Naive B cell (primary cell): ENCODE measurements at regions not wholly inside any gene's neighbourhood (a gene's known extent, or its start where the extent isn't known, plus 50 kb on each side); places are given as distances from the start of the nearest gene placed in this dataset.

Experiments used
- ATAC-seq, 2 donors: fragments of 150-1000 bp; cut with Tn5 transposase; 2 replicates each; pipeline ENCODE4 v1.10.0; 2021; ENCODE audit warnings: low read depth in 2 of 2, mild to moderate bottlenecking in 2 of 2, moderate library complexity in 2 of 2
- DNase-seq: peaks from one replicate; pipeline ENCODE4 v3.0.0; 2022
- H3K27ac Mint-ChIP-seq, 6 donors: one replicate each; pipeline ENCODE4 v1.8.0; 2020 to 2022; ENCODE audit warnings: mild to moderate bottlenecking in 6 of 6, mixed read lengths in 6 of 6, moderate library complexity in 5 of 6, inconsistent platforms in 2 of 6
- H3K27me3 Mint-ChIP-seq, 3 donors: one replicate each; pipeline ENCODE4 v1.8.0; 2021 to 2022; ENCODE audit warnings: mixed read lengths in 3 of 3, mild to moderate bottlenecking in 1 of 3
- H3K36me3 Mint-ChIP-seq, 2 donors: one replicate each; pipeline ENCODE4 v1.8.0; 2020 to 2022; ENCODE audit warnings: mixed read lengths in 2 of 2, inconsistent platforms in 1 of 2, mild to moderate bottlenecking in 1 of 2
- H3K4me1 Mint-ChIP-seq, 3 donors: one replicate each; pipeline ENCODE4 v1.8.0; 2020 to 2022; ENCODE audit warnings: mixed read lengths in 3 of 3, inconsistent platforms in 1 of 3, mild to moderate bottlenecking in 1 of 3, moderate library complexity in 1 of 3
- H3K4me3 Mint-ChIP-seq, 8 donors: one replicate each; pipeline ENCODE4 v1.8.0; 2020 to 2022; ENCODE audit warnings: mild to moderate bottlenecking in 8 of 8, mixed read lengths in 8 of 8, moderate library complexity in 8 of 8, inconsistent platforms in 2 of 8
- H3K9me3 Mint-ChIP-seq, 7 donors: one replicate each; pipeline ENCODE4 v1.8.0; 2020 to 2022; ENCODE audit warnings: mixed read lengths in 7 of 7, mild to moderate bottlenecking in 5 of 7, inconsistent platforms in 2 of 7, moderate library complexity in 1 of 7

DNA sequence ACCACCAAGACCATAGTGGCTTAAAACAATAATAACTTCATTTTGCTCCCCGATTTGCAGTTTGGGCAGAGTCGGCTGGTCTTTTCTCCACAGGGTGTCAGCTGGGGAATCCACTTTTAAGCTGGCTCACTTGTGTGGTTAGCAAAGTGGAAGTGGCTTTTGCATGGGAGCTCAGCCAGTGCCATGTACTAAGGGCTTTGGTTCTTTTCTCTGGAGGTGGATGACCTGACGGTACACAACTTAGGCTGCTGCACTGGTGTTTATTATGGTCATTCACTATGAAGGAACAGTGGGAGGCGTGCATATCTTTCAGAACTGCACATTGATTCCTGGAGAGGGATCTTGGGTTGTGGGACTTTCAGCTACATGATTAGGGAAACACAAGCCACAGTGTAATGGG, 141.0 kb downstream of the OR2B2 start:
- ATAC-seq (no peak), DNase-seq (no peak)
- peaks cover 0 to 7% (median 2%) of the 10 kb centered on the region in 7 donors for H3K9me3 Mint-ChIP-seq
- peaks cover 25 to 35% (median 29%) of the 10 kb centered on the region in 3 donors for H3K4me1 Mint-ChIP-seq
- H3K36me3 Mint-ChIP-seq: no peaks in the 10 kb centered on the region
- peaks cover 0 to 12% (median 4%) of the 10 kb centered on the region in 3 donors for H3K27me3 Mint-ChIP-seq
- peak overlapping the region in 1 of 6 donors; percentile 19 for H3K27ac Mint-ChIP-seq
- no peak overlapping the region for H3K4me3 Mint-ChIP-seq

- ATAC-seq (no peak), DNase-seq (no peak)
- Mint-ChIP-seq H3K9me3 (peaks cover 0 to 7% (median 2%) of the 10 kb centered on the region in 7 donors), H3K4me1 (peaks cover 25 to 35% (median 29%) of the 10 kb centered on the region in 3 donors), H3K4me3 (no peak overlapping the region), H3K27me3 (peaks cover under 1 to 14% (median 6%) of the 10 kb centered on the region in 3 donors), H3K36me3 (no peaks in the 10 kb centered on the region), H3K27ac (no peak overlapping the region)
Measured at GRCh38 chr6:27770724-27771123, 141.5 kb downstream of the OR2B2 start.

DNA sequence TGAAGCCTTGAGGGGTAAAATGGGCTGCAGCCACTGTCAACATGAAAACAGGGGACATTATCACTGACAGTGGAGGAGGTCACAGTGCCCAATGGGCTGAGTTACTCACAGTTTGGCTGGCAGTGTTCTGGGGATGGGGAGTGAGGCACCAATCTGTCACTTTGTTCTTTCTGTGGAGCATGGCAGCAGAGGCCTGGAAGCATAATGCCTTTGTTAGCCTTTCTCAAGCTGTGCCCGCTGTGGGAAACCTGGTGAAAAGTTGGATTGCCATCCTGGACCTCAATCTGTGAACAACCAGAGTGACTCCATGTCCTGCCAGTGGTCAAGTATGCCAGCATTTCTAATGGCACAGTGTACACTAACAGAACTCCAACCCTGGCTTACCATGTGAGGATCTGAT, 143.6 kb downstream of the OR2B2 start:
- DNase-seq: no peak
- H3K4me1 Mint-ChIP-seq: peaks cover 15 to 25% (median 20%) of the 10 kb centered on the region in 3 donors
- H3K9me3 Mint-ChIP-seq: peaks cover 0 to under 1% (median 0%) of the 10 kb centered on the region in 7 donors
- no peak overlapping the region for H3K4me3 Mint-ChIP-seq
- no peak for ATAC-seq
- H3K27ac Mint-ChIP-seq: peak overlapping the region in 1 of 6 donors; percentile 62
- H3K27me3 Mint-ChIP-seq: peaks cover 8 to 22% (median 13%) of the 10 kb centered on the region in 3 donors
- H3K36me3 Mint-ChIP-seq: no peaks in the 10 kb centered on the region

DNA sequence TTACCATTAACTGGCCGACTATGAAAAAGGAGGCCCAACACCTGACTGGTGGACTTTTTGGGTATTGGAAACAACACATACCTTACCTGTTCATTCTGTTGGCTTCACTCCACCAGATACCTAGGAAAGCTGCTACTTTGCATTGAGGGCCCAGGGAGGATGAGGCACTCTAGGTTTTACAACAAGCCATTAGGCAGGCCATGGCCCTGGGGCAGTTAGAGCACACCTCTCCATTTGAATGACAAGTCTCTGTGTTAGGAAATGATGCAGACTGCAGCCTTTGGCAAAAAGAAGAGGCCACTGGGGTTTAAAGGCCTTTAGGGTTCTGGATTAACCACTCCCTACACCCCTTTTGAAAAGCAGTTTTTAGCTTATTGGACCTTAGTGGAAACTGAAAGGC, 144.3 kb downstream of the OR2B2 start:
- ATAC-seq: no peak
- H3K27ac Mint-ChIP-seq: peak overlapping the region in 1 of 6 donors; percentile 32
- H3K36me3 Mint-ChIP-seq: no peaks in the 10 kb centered on the region
- peaks cover 8 to 22% (median 13%) of the 10 kb centered on the region in 3 donors for H3K27me3 Mint-ChIP-seq
- no peak for DNase-seq
- H3K9me3 Mint-ChIP-seq: no peaks in the 10 kb centered on the region
- no peak overlapping the region for H3K4me3 Mint-ChIP-seq
- peaks cover 10 to 18% (median 13%) of the 10 kb centered on the region in 3 donors for H3K4me1 Mint-ChIP-seq

- no peak for ATAC-seq
- Mint-ChIP-seq H3K36me3 (no peaks in the 10 kb centered on the region), H3K27me3 (peaks cover 8 to 22% (median 13%) of the 10 kb centered on the region in 3 donors), H3K4me1 (peaks cover 0 to 4% (median 3%) of the 10 kb centered on the region in 3 donors), H3K9me3 (no peaks in the 10 kb centered on the region), H3K27ac (no peak overlapping the region), H3K4me3 (no peak overlapping the region)
- no peak for DNase-seq
Measured at GRCh38 chr6:27766405-27766804, 145.8 kb downstream of the OR2B2 start.

DNA sequence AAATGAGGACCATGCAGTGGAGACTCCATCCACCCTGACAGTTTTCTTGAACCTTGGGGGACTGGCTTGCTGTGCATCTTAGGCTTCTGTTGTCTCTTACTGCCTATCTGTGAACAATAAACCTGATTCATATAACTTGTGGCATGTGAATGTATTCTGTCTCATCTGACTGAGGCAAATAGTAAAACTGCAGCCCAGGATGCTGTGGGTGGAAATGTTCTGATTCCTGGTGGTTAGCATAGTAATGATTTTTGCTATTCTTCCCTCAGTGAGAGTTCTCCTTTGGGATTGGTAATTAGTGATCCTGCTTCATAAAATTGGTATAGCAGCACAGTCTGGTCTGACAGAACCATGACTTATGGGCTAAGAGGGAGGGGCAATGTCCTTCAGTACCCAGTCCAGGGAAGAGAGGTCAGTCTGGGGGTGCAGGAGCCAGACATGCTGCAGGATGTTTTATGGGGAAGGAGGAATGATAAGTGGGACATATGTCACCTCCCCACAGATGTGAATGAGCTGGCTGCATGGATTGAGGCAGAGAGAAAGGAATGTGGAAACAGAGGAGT, 147.1 kb downstream of the OR2B2 start:
- no peaks in the 10 kb centered on the region for H3K9me3 Mint-ChIP-seq
- peak overlapping the region in 1 of 6 donors; percentile 79 for H3K27ac Mint-ChIP-seq
- no peaks in the 10 kb centered on the region for H3K36me3 Mint-ChIP-seq
- H3K4me3 Mint-ChIP-seq: no peak overlapping the region
- DNase-seq (no peak), ATAC-seq (no peak)
- H3K4me1 Mint-ChIP-seq: no peaks in the 10 kb centered on the region
- H3K27me3 Mint-ChIP-seq: peaks cover 8 to 22% (median 13%) of the 10 kb centered on the region in 3 donors

DNA sequence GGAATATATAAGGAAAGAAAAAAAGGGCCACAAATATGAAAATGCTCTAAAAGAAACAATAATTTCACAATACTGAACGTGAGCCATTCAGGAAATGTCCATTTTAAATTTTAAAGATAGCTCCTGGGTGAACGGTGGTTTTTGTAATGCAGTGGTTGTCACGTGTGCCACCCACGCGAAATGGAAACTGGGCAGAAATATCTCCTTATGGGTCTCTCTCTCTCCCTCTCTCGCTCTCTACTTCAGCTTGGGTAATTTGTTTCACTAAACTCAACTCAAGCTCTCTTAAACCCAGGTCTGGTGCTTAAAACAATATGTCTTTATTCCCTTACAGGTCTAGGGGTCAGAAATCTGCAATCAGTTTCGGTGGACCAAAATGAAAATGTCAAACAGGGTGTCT, 150.8 kb downstream of the OR2B2 start:
- H3K27me3 Mint-ChIP-seq: peaks cover 12 to 34% (median 20%) of the 10 kb centered on the region in 3 donors
- no peaks in the 10 kb centered on the region for H3K36me3 Mint-ChIP-seq
- peak overlapping the region in 2 of 8 donors; percentile 52 to 70 for H3K4me3 Mint-ChIP-seq
- peak overlapping the region in 1 of 6 donors; percentile 21 for H3K27ac Mint-ChIP-seq
- H3K9me3 Mint-ChIP-seq: no peaks in the 10 kb centered on the region
- DNase-seq (no peak), ATAC-seq (no peak)
- H3K4me1 Mint-ChIP-seq: peaks cover 8 to 13% (median 9%) of the 10 kb centered on the region in 3 donors

DNA sequence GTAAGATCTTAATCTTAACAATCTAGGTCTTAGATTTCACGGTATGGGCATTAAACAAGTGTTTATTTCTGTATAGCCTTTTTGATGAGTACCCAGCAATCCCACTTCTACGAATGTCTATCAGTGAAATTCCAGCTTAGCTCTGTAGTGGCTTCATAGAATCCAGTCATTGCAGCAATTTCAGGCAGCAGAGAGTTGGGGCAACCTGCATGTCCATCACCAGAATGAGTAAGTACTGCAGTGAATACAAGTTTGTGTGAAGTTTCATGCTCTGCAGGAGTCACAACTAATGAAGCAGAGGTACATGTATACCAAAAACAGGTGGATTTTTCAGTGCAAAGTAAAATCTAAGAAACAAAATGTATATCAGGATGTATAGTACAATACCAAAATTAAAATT, 151.7 kb downstream of the OR2B2 start:
- Mint-ChIP-seq H3K27ac (no peak overlapping the region), H3K36me3 (no peaks in the 10 kb centered on the region), H3K4me1 (peaks cover 8 to 13% (median 9%) of the 10 kb centered on the region in 3 donors), H3K9me3 (no peaks in the 10 kb centered on the region), H3K4me3 (no peak overlapping the region), H3K27me3 (peaks cover 7 to 31% (median 17%) of the 10 kb centered on the region in 3 donors)
- ATAC-seq (no peak), DNase-seq (no peak)

- H3K36me3 Mint-ChIP-seq: no peaks in the 10 kb centered on the region
- DNase-seq (no peak), ATAC-seq (no peak)
- no peak overlapping the region for H3K4me3 Mint-ChIP-seq
- peaks cover 1 to 26% (median 12%) of the 10 kb centered on the region in 3 donors for H3K27me3 Mint-ChIP-seq
- peaks cover 10 to 13% (median 12%) of the 10 kb centered on the region in 3 donors for H3K4me1 Mint-ChIP-seq
- H3K9me3 Mint-ChIP-seq: no peaks in the 10 kb centered on the region
- no peak overlapping the region for H3K27ac Mint-ChIP-seq
Measured at GRCh38 chr6:27759930-27760329, 152.3 kb downstream of the OR2B2 start.

DNA sequence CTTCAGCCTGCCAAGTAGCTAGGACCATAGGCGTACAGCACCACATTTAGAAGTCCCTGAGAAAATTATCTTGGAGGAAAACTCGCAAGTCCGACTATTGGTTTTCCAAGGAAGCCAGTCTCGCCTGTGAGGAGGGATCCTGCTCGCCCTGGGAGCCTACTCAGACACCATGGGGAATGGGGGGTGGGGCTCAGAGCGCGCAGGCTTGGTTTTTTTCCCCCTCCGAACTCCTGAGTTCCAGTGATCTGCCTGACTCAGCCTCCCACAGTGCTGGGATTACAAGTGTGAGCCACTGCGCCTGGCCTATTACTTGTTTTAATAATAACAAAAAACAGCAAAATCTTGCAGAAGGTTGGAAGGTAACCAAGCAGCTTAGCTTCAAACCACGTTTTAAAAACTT, 153.7 kb downstream of the OR2B2 start:
- DNase-seq (no peak), ATAC-seq (no peak)
- Mint-ChIP-seq H3K27ac (no peak overlapping the region), H3K9me3 (peaks cover 0 to 4% (median 0%) of the 10 kb centered on the region in 7 donors), H3K36me3 (no peaks in the 10 kb centered on the region), H3K4me3 (peak overlapping the region in 2 of 8 donors; percentile 31 to 68), H3K4me1 (peaks cover 17 to 25% (median 20%) of the 10 kb centered on the region in 3 donors), H3K27me3 (peaks cover 0 to 25% (median 17%) of the 10 kb centered on the region in 3 donors)

DNA sequence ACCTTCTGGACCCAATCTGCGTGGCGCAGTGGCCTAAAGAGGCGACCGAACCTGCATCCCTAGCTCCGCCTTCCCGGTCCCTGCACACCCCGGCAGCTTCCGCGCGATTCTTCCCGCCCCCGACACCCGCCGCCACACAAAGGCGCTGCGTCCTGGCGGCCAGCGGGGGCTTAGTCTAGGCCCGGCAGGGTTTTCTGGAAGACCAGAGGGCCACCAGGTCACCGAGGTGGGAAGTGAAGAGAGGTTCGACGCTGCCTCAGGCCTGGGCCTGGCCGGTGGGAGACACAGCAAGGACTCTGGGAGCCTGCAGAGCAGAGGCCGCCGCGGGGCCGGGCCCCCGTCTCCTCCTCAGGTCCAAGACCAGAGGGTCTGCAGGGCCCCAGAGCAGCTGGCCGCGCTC, 154.9 kb downstream of the OR2B2 start:
- H3K27me3 Mint-ChIP-seq: peaks cover 0 to 25% (median 21%) of the 10 kb centered on the region in 3 donors
- H3K9me3 Mint-ChIP-seq: peaks cover 0 to 9% (median 1%) of the 10 kb centered on the region in 7 donors
- peak overlapping the region; percentile 66 to 89 (median 76) for H3K4me3 Mint-ChIP-seq
- no peaks in the 10 kb centered on the region for H3K36me3 Mint-ChIP-seq
- peaks cover 26 to 35% (median 27%) of the 10 kb centered on the region in 3 donors for H3K4me1 Mint-ChIP-seq
- no peak for DNase-seq
- peak overlapping the region in 1 of 6 donors; percentile 18 for H3K27ac Mint-ChIP-seq
- ATAC-seq: no peak

DNA sequence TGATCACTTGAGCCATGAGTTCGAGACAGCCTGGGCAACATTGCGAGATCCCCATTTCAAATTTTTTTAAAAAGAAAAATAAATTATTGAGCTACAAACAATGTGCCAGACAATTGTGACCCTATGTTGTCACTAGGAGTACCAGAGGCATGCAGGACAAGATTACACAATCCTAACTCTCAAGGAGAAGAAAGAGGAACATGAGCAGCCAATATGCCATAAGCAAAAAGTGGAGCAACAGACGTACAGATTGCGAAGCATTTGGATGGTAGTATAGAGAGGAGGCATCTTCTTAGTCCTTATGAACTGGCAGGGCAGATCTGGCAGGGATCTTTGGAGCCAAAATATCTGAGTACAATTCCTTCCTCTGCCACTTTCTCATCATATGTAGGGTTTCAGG, 156.4 kb downstream of the OR2B2 start:
- Mint-ChIP-seq H3K27ac (no peak overlapping the region), H3K36me3 (no peaks in the 10 kb centered on the region), H3K9me3 (peaks cover 0 to 9% (median 2%) of the 10 kb centered on the region in 7 donors), H3K27me3 (peaks cover 0 to 25% (median 21%) of the 10 kb centered on the region in 3 donors), H3K4me1 (peaks cover 29 to 37% (median 32%) of the 10 kb centered on the region in 3 donors), H3K4me3 (peak overlapping the region in 2 of 8 donors; percentile 48)
- DNase-seq (no peak), ATAC-seq (no peak)

- H3K9me3 Mint-ChIP-seq: peaks cover 0 to 9% (median 2%) of the 10 kb centered on the region in 7 donors
- H3K27ac Mint-ChIP-seq: peak overlapping the region in 4 of 6 donors; percentile 3 to 99 (median 81)
- no peak for DNase-seq
- H3K4me1 Mint-ChIP-seq: peaks cover 29 to 37% (median 32%) of the 10 kb centered on the region in 3 donors
- H3K36me3 Mint-ChIP-seq: no peaks in the 10 kb centered on the region
- peaks cover 0 to 25% (median 21%) of the 10 kb centered on the region in 3 donors for H3K27me3 Mint-ChIP-seq
- H3K4me3 Mint-ChIP-seq: peak overlapping the region in 7 of 8 donors; percentile 38 to 92 (median 89)
- ATAC-seq: no peak
Measured at GRCh38 chr6:27754408-27754782, 157.8 kb downstream of the OR2B2 start.
